GM11168 (cell line): ENCODE measurements at regions not wholly inside any gene's neighbourhood (a gene's known extent, or its start where the extent isn't known, plus 50 kb on each side); places are given as distances from the start of the nearest gene placed in this dataset.

Experiments
- in situ Hi-C: fragments of 300-500 bp; cut with MboI; formaldehyde crosslinking; loops from one replicate; pipeline ENCODE4 v1.12.0; 2022; ENCODE audit warnings: low sequenced_read_pairs; ENCODE audit not compliant: unreplicated experiment

- in situ Hi-C loops, result no loop called here
These were observed 527.0 kb downstream of the CDH26 start for GRCh38 chr20:60485012-60485760.

- in situ Hi-C loops, result no loop called here
These were observed 528.1 kb downstream of the CDH26 start for GRCh38 chr20:60486315-60486714.

GRCh38 chr20:60486937-60487336 is 528.7 kb downstream of the CDH26 start:
- in situ Hi-C loops, result no loop called here

GRCh38 chr20:60490217-60491050 is 532.2 kb downstream of the CDH26 start:
- in situ Hi-C loops, result no loop called here

- in situ Hi-C loops, result no loop called here
These were observed 532.9 kb downstream of the CDH26 start for GRCh38 chr20:60491051-60491581.

- in situ Hi-C loops, result no loop called here
These were observed 536.3 kb downstream of the CDH26 start for GRCh38 chr20:60494476-60494875.

DNA sequence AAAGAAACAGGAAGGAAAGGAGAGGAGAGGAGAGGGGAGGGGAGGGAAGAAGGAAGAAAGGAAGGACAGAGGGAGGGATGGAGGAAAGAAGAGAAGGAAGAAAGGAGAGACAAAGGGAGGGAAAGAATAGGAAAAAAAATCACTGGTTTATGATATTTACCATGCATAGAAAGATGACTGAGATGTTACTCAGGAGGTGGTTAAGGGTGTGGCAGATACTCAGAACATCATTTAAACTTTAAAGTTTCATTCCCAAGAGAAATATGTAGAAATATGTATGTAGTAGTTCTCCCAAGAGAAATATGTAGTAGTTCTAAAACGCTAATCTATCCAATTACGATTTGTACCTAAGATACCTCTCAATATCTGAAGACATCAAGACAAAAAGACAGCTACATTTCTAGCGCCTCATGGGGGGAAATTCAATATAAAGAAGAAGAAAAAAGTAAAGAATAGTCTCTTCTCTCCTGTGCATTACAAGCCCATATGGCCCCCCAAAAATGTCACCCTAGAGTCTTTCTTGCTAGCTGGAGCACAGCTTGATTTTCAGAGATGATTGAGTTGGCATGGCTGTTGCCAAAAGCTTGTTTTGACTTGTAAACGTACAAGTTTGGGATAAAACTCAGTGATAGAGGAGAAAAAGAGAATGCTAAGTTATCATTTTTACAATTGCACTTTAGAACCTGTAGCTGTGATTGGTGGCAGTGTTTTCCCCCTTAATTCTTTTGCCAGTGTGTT is 539.2 kb downstream of the CDH26 start:
- in situ Hi-C loops, result no loop called here

- in situ Hi-C loops, result no loop called here
These were observed 541.9 kb downstream of the CDH26 start for GRCh38 chr20:60500038-60500701.

GRCh38 chr20:60501048-60501447 is 542.8 kb downstream of the CDH26 start:
- in situ Hi-C loops, result no loop called here

DNA sequence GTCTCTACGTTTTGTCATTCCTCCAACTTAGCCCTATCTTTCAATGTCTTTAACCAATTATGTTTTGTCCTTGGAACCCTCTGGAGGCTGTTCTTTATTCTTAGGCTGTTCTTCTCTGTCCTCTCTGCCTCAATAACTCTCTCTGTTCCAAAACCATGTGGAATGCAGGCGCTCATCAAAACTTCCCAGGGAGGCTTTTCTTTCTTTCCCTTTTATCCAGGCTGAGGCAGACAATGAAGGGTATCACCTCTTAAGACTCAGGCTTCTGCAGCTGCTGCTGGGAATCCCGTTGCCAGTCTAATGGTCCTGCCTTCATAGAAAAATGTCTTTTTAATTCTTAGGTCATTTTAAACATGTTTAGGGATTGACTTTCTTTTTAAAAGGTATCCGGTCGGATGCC is 544.7 kb downstream of the CDH26 start:
- in situ Hi-C loops, result no loop called here

- in situ Hi-C loops, result no loop called here
These were observed 547.2 kb downstream of the CDH26 start for GRCh38 chr20:60505423-60505822.

DNA sequence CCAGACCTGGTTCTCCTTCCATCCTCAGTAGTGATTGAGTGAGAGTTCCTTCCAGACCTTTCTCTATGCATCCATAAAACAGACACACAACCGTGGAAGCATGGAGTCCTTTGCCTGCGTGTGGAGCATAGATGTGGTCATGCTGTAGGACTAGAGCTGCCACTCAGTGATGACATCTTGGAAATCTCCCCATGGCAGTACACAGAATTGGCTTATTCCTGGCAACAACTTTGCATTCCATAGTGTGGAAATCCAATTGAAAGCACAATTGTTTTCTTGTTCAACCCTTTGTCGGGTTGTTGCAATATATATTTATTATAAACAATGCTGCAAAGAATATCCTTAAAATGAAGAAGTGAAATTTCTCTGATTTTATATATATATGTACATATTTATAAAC is 547.8 kb downstream of the CDH26 start:
- in situ Hi-C loops, result no loop called here

GRCh38 chr20:60507087-60507694 is 549.0 kb downstream of the CDH26 start:
- in situ Hi-C loops, result no loop called here

- in situ Hi-C loops, result no loop called here
These were observed 551.2 kb downstream of the CDH26 start for GRCh38 chr20:60509407-60509806.

DNA sequence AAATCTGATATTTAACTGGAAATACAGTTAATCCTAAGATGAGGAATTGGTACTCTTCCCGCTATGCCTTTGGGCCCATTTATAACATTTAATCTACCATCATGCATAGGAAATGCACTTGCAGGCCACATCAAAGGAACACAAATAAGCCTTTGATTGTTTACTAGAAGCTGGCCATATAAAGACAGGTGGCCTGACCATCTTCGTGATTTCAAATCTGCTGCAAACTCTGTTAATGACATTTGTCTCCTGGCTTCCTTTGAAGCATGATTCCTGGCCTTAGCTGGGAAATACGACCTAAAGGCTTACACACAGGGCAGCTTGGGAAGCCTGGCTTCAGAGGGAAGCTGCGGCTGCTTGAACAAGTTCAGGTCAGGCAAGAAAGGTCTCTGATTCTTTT is 552.1 kb downstream of the CDH26 start:
- in situ Hi-C loops, result no loop called here

DNA sequence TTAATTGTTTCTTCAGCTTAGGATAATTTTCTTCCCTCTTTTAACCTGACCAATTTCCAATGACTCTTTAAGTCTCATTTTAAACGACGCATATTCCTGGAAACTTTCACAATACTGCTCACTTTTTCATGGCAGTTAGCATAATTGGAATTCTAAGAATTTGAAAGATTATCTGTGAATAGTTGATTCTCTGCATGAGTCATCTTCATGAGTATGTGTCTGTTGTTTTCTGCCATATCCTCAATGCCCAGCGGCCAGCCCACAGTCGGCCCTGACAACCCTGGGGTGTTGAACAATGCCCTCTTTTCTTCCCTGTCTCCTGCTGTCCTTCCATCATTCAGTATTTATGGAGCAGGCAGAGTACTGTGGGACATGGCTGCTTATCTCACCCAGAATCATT is 554.2 kb downstream of the CDH26 start:
- in situ Hi-C loops, result no loop called here

- in situ Hi-C loops, result no loop called here
These were observed 554.9 kb downstream of the CDH26 start for GRCh38 chr20:60513141-60513540.

DNA sequence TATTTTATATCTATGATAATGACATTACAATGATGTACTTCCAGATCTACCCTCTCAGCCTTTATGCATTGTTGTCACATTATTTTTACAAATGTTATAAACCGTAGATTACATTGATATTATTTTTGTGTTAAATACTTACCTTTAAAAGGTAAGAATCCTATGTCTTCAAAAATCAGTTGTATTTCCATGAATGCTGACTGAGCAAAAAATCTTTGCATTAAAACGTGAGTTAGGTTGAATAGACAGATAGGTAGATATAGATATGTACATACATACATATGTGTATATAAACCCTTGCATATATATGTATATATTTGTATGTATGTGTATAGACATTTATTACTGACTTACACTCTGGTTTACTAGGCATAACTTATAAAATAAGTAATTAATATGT is 558.2 kb downstream of the CDH26 start:
- in situ Hi-C loops, result no loop called here

- in situ Hi-C loops, result no loop called here
These were observed 559.8 kb downstream of the CDH26 start for GRCh38 chr20:60518022-60518421.

DNA sequence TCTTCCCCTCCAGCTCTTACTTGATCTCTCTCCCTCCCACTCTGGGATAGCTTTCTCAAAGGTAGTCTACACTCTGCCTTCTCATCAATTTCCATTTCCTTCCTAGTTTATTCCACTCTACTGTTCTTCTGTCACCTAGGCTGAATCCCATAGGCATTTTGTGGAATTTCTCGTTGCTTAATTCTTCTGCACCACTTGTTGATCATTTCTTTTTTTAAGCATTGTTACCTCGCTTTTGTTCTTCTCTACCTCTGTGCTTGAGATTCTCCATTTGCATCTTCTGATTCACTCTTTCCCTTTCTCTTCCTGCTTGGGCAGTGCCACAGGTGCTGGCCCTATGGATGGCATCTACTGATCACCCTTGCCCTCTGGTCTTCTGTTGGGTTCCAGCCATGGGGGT is 567.2 kb downstream of the CDH26 start:
- in situ Hi-C loops, result no loop called here
